A673 (cell line): ENCODE measurements at regions not wholly inside any gene's neighbourhood (a gene's known extent, or its start where the extent isn't known, plus 50 kb on each side); places are given as distances from the start of the nearest gene placed in this dataset.
"Not testable (repeated sequence)": the region's sequence is repeated elsewhere in the genome, so short reads cannot be mapped to it uniquely, and the experiment has no call there.

ENCODE experiments used
- BruUV-seq: library from RNA; stranded (reverse); fragments of 400-500 nt; replicated peaks from 2 replicates; lab custom pipeline; 2021; lab: Mats Ljungman, UMichigan
- CTCF ChIA-PET: fragments of 300-600 bp; sonication (Branson Sonifier 250); formaldehyde crosslinking; loops from one replicate; lab custom pipeline; 2022; ENCODE audit warnings: antibody characterized with exemption; lab: Charles Lee
- POLR2A ChIA-PET: fragments of 300-600 bp; sonication (Branson Sonifier 250); formaldehyde crosslinking; loops from one replicate; lab custom pipeline; 2022; ENCODE audit warnings: antibody characterized with exemption; ENCODE audit not compliant: low non-redundant PET; lab: Charles Lee
- DNase-seq: peaks from one replicate; pipeline ENCODE4 v3.0.0-alpha.2; 2015; ENCODE audit warnings: low spot score
- H3K27ac ChIP-seq: fragments of 200-600 bp; sonication (generic); 2 replicates; pipeline ENCODE4 v1.5.1; 2016; ENCODE audit warnings: mixed run types, low read depth, mild to moderate bottlenecking, mixed read lengths, antibody characterized with exemption, low read length; ENCODE audit not compliant: poor library complexity, severe bottlenecking
- H3K27me3 ChIP-seq: fragments of 200-600 bp; sonication (generic); replicated peaks from 2 replicates; pipeline ENCODE4 v1.6.1; 2017; ENCODE audit warnings: mixed run types, low read depth, mild to moderate bottlenecking, mixed read lengths, antibody characterized with exemption, low read length; ENCODE audit not compliant: insufficient read depth, poor library complexity
- H3K36me3 ChIP-seq: fragments of 200-600 bp; sonication (generic); 2 replicates; pipeline ENCODE4 v1.6.1; 2016; ENCODE audit warnings: mixed run types, mild to moderate bottlenecking, mixed read lengths, antibody characterized with exemption, low read length; ENCODE audit not compliant: insufficient read depth, poor library complexity, severe bottlenecking
- H3K4me1 ChIP-seq: fragments of 200-600 bp; sonication (generic); 2 replicates; pipeline ENCODE4 v1.6.1; 2017; ENCODE audit warnings: mixed run types, mild to moderate bottlenecking, mixed read lengths, antibody characterized with exemption, low read length; ENCODE audit not compliant: insufficient read depth, poor library complexity, severe bottlenecking
- H3K4me3 ChIP-seq: fragments of 200-600 bp; sonication (generic); 2 replicates; pipeline ENCODE4 v1.5.1; 2016; ENCODE audit warnings: low read depth, mixed run types, mild to moderate bottlenecking, mixed read lengths, low read length; ENCODE audit not compliant: poor library complexity, severe bottlenecking
- H3K9me3 ChIP-seq: fragments of 200-600 bp; sonication (generic); 2 replicates; pipeline ENCODE4 v1.6.1; 2016; ENCODE audit warnings: mixed run types, low read depth, mild to moderate bottlenecking, mixed read lengths, antibody characterized with exemption, low read length; ENCODE audit not compliant: poor library complexity, severe bottlenecking
- EZH2 ChIP-seq: fragments of 200-600 bp; sonication (generic); IDR thresholded peaks from 2 replicates; pipeline ENCODE4 v1.6.1; 2017; ENCODE audit warnings: borderline replicate concordance, low read depth, mild to moderate bottlenecking, mixed read lengths, antibody characterized with exemption, low read length; ENCODE audit not compliant: poor library complexity, severe bottlenecking
- intact Hi-C: fragments of 100-400 bp; cut with micrococcal nuclease; formaldehyde crosslinking; loops from one replicate; pipeline ENCODE4 v1.10.0; 2022; ENCODE audit not compliant: unreplicated experiment
- TF ChIP-seq, protein P1 (sequence below): fragments of 300-800, 200-600 bp; sonication (generic); conservative IDR thresholded peaks from 2 replicates; pipeline ENCODE4 v1.5.1; 2017; ENCODE audit warnings: low read depth, mild to moderate bottlenecking, antibody characterized with exemption, low read length, moderate library complexity, mixed read lengths

DNA sequence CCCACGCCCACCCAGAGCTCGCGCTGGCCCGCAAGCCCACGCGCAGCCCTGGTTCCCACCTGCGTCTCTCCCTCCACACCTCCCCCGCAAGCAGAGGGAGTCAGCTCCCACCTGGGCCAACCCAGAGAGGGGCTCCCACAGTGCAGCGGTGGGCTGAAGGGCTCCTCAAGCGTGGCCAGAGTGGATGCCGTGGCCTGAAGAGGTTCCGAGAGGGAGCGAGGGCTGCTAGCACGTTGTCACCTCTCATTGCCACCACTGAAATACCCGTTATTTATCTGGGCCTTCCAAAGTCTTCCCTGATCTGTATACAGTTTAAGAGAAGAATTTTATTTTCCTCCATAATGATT, 88.3 kb upstream of the MYLIP start:
- Histone ChIP-seq H3K27ac (no peak overlapping the region), H3K36me3 (no peaks in the 10 kb centered on the region), H3K4me1 (no peaks in the 10 kb centered on the region), H3K4me3 (no peak overlapping the region), H3K27me3 (no peaks in the 10 kb centered on the region), H3K9me3 (no peaks in the 10 kb centered on the region)
- BruUV-seq = no TSS peak
- ChIA-PET CTCF (no interaction called here), POLR2A (no interaction called here)
- no peak for TF ChIP-seq EZH2
- TF ChIP-seq, protein P1, sequence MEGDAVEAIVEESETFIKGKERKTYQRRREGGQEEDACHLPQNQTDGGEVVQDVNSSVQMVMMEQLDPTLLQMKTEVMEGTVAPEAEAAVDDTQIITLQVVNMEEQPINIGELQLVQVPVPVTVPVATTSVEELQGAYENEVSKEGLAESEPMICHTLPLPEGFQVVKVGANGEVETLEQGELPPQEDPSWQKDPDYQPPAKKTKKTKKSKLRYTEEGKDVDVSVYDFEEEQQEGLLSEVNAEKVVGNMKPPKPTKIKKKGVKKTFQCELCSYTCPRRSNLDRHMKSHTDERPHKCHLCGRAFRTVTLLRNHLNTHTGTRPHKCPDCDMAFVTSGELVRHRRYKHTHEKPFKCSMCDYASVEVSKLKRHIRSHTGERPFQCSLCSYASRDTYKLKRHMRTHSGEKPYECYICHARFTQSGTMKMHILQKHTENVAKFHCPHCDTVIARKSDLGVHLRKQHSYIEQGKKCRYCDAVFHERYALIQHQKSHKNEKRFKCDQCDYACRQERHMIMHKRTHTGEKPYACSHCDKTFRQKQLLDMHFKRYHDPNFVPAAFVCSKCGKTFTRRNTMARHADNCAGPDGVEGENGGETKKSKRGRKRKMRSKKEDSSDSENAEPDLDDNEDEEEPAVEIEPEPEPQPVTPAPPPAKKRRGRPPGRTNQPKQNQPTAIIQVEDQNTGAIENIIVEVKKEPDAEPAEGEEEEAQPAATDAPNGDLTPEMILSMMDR = no peak
- DNase-seq = no peak
- intact Hi-C loops = no loop called here

DNA sequence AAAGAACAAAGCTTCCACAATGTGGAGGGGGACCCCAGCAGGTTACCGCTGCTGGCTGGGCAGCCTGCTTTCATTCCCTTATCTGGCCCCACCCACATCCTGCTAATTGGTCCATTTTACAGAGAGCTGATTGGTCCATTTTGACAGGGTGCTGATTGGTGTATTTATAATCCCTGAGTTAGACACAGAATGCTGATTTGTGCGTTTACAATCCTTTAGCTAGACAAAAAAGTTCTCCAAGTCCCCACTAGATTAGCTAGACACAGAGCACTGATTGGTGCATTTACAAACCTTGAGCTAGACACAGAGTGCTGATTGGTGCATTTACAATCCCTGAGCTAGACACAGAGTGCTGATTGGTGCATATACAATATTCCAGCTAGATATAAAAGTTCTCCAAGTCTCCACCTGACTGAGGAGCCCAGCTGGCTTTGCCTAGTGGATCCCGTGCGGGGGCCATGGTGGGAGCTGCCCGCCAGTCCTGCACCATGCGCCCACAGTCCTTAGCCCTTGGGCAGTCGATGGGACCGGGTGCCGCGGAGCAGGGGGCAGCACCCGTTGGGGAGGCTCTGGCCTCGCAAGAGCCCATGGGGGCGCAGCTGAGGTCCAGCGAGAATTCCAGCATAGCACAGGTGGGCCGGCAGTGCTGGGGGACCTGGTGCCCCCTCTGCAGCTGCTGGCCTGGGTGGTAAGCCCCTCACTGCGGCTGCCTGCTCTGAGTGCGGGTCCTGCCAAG, 88.8 kb upstream of the MYLIP start:
- H3K9me3 ChIP-seq, POLR2A ChIA-PET, H3K4me1 ChIP-seq, DNase-seq, BruUV-seq, H3K36me3 ChIP-seq, intact Hi-C loops, H3K27ac ChIP-seq, CTCF ChIA-PET, H3K4me3 ChIP-seq, H3K27me3 ChIP-seq: not testable (repeated sequence)

DNA sequence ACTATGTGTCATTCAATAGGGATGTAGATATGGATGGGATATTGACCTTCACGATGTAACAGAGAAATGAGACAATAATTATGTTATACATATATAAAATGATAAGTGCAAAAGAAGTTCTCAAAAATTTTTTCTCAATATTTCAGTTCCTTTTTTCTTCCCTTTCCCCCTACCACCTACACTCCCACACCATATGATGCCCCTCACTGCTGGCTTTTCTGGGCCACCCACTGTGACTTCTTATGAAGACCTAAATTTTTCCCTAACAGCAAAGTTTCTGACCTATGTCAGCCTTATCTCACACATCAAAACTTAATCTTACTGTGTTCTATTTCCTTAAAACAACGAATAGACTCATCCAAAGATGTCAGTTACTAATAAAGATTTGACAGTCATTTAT, 89.9 kb upstream of the MYLIP start:
- DNase-seq = no peak
- BruUV-seq = no TSS peak
- ChIA-PET POLR2A (no interaction called here), CTCF (no interaction called here)
- intact Hi-C loops = no loop called here
- TF ChIP-seq, protein P1 = no peak
- TF ChIP-seq EZH2 = no peak
- no peak overlapping the region for H3K27ac ChIP-seq
- H3K4me1 ChIP-seq = no peaks in the 10 kb centered on the region
- H3K4me3 ChIP-seq = no peak overlapping the region
- H3K36me3 ChIP-seq = no peaks in the 10 kb centered on the region
- H3K27me3 ChIP-seq = no peaks in the 10 kb centered on the region
- H3K9me3 ChIP-seq = no peaks in the 10 kb centered on the region
